Activated CD8-positive, alpha-beta memory T cell treated with anti-CD3 and anti-CD28 coated beads, Interleukin-2, amount 10 ng/mL, durations not matched to agents 7 days and 5 days (primary cell): ENCODE measurements at regions not wholly inside any gene's neighbourhood (a gene's known extent, or its start where the extent isn't known, plus 50 kb on each side); places are given as distances from the start of the nearest gene placed in this dataset.

Experiments used
- ATAC-seq: fragments of 150-1000 bp; cut with Tn5 transposase; one replicate; pipeline ENCODE4 v1.10.0; 2021; ENCODE audit warnings: moderate library complexity
- CTCF ChIA-PET: fragments of 350-600 bp; sonication (Branson Sonifier 250); formaldehyde crosslinking; loops from one replicate; lab custom pipeline; 2021; ENCODE audit warnings: antibody characterized with exemption; lab: Charles Lee
- DNase-seq: peaks from one replicate; pipeline ENCODE4 v3.0.0-alpha.2; 2020
- H3K27ac Mint-ChIP-seq: one replicate; pipeline ENCODE4 v1.8.0; 2021; ENCODE audit warnings: mild to moderate bottlenecking, mixed read lengths
- H3K27me3 Mint-ChIP-seq: one replicate; pipeline ENCODE4 v1.8.0; 2021; ENCODE audit warnings: mixed read lengths
- H3K36me3 Mint-ChIP-seq: one replicate; pipeline ENCODE4 v1.8.0; 2021; ENCODE audit warnings: mild to moderate bottlenecking, mixed read lengths
- H3K4me1 Mint-ChIP-seq: one replicate; pipeline ENCODE4 v1.8.0; 2021; ENCODE audit warnings: mixed read lengths
- H3K4me3 Mint-ChIP-seq: one replicate; pipeline ENCODE4 v1.8.0; 2021; ENCODE audit warnings: mild to moderate bottlenecking, moderate library complexity, mixed read lengths
- H3K9me3 Mint-ChIP-seq: one replicate; pipeline ENCODE4 v1.8.0; 2022; ENCODE audit warnings: low read depth, mixed read lengths

DNA sequence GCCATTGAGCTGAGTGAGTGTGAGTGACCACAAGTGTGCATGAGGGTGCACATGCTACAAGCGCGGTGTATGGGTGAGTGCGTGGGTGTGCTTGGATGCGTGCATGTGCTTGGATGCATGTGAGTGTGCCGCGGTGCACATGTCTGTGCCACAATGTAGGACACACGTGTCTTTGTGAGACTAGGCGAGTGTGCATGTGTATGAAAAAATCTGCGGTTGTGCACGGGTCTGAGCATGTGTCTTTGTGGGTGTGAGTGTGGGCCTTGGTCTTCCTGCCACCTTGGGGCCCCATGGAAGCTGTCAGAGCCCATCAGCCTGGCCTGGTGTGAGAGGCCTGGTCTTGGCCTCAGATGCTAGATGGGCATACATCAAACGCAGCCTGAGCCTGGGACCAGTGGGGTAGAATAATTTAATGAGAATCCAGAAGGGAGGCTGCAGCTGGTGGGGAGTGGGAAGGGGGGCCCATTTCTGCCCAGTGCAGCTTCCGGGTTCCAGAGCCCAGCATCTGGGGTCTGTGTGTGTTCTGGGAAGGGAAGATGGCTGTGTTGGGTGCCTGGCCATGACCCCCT lies 103.9 kb upstream of the SLC2A1 start:
- no peak for ATAC-seq
- peaks cover 26% of the 10 kb centered on the region for H3K4me1 Mint-ChIP-seq
- H3K27ac Mint-ChIP-seq: no peak overlapping the region
- no peak overlapping the region for H3K4me3 Mint-ChIP-seq
- no peak for DNase-seq
- H3K36me3 Mint-ChIP-seq: peaks cover 3% of the 10 kb centered on the region
- peaks cover 7% of the 10 kb centered on the region for H3K27me3 Mint-ChIP-seq
- CTCF ChIA-PET: interaction anchor here (1.1 to 2.7 kb wide), 2 partner anchors 11 to 150 kb away, joined by 4 to 15 read pairs; no protein-coding TSS in a partner anchor
- no peaks in the 10 kb centered on the region for H3K9me3 Mint-ChIP-seq

DNA sequence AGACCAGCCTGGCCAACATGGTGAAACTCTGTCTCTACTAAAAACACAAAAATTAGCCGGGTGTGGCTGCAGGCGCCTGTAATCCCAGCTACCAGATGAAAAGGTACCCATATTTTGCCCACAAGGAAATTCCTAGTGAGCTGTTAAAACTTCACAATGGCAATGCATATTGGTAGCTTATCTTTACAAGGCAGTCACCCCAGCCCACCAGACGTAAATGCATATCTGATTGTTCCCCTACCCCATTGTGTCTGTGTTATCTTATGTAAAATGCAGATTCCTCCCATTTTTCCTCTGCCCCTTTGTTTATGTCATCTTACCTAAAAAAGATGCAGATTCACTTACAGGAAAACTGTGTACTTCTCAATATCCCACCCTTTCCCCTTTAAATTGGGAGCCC lies 103.1 kb upstream of the SLC2A1 start:
- peaks cover 27% of the 10 kb centered on the region for H3K4me1 Mint-ChIP-seq
- no peaks in the 10 kb centered on the region for H3K9me3 Mint-ChIP-seq
- no peak for DNase-seq
- no peak overlapping the region for H3K4me3 Mint-ChIP-seq
- ATAC-seq: no peak
- H3K27me3 Mint-ChIP-seq: peaks cover 4% of the 10 kb centered on the region
- CTCF ChIA-PET: interaction anchor here (0.7 to 2.7 kb wide), 3 partner anchors 12 to 148 kb away, joined by 3 to 15 read pairs (median 3); no protein-coding TSS in a partner anchor
- no peak overlapping the region for H3K27ac Mint-ChIP-seq
- peaks cover 3% of the 10 kb centered on the region for H3K36me3 Mint-ChIP-seq

DNA sequence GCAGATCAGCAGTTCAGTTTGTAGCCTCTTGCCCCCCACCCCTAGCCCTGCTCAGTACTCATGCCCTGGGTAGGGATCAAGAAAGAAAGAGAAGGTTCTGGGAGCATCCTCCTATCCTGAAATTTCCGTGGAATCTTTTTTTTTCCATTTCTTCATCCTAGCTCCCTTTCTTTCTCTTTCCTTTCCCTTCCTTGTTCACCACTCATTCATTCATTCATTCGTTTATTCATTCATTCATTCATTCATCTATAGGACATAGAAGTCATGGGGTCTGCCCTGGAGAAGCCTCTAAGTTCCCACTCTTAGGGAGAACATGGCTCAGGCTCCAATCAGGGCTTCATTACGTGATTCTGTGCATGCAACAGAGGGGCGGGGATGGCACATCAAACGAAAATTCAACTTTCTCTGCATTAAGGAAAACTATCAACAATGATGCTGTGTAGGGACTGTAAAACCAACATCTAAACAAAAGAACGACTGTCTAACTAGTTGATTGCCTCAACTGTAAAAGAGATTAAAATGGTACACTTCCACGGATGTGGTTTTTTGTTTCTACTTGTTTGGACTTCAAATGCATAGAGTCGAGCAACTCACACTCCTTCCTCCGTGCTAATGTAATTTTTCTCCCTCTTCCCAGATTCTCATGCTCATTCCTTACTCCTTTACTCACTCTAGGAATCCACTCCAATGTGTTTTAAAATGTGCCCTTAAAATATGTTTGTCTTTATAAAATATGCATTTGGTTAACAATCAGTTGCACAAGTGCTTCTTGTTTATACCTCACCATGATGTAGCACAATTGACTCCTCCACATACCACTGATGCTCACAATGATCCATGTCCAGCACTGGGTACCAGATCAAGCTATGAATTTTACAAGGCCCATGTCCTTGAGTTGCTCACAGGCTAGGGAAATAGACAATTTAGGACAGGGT lies 101.2 kb upstream of the SLC2A1 start:
- ATAC-seq: no peak
- Mint-ChIP-seq H3K4me3 (no peak overlapping the region), H3K36me3 (peaks cover 3% of the 10 kb centered on the region), H3K4me1 (peaks cover 29% of the 10 kb centered on the region), H3K27me3 (peaks cover 4% of the 10 kb centered on the region), H3K9me3 (no peaks in the 10 kb centered on the region), H3K27ac (no peak overlapping the region)
- CTCF ChIA-PET: interaction anchor here (0.7 to 2.7 kb wide), 4 partner anchors 14 to 137 kb away, joined by 3 to 15 read pairs (median 6); no protein-coding TSS in a partner anchor
- DNase-seq: no peak

DNA sequence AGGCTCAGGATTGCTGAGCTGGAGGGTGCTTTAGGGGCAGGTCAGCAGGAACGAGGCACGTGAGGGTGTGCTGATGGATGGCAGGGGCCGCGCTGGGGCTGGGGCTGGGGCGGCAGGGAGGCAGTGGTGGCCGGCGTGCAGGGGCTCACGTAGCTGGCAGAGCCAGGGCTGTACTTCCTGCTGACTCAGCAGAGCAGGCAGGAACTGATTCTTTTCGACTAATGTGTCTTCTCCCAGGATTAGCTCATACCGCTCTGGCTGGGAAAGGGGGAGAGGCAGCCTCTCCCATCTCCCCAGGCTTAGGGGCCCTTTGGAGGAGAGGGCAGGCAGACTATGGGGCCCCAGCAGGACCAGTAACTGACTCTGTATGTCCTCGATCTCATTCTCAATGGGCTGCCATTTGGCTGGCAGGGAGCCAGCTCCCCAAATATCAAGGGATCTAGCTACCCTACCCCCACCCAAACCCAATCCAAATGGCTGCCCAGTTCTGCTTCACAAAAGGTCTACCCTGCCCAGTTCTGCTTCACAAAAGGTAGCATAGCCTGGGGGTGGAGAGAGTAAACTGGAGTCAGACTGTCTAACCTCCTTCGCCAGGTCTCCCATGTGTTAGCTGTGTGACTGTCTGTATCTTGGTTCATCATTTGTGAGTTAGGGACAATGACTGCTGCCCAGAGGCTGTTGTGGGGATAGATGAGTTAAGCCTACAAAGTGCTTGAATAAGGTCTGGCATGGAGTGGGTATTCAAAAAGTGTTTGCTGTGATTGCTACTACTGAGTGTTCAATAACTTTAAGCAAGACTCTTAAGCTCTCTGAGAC lies 100.1 kb upstream of the SLC2A1 start:
- CTCF ChIA-PET: interaction anchor here (0.7 to 2.1 kb wide), 4 partner anchors 15 to 145 kb away, joined by 3 to 8 read pairs (median 6); no protein-coding TSS in a partner anchor
- peaks cover 4% of the 10 kb centered on the region for H3K27me3 Mint-ChIP-seq
- peak overlapping the region; percentile 68 for H3K27ac Mint-ChIP-seq
- no peaks in the 10 kb centered on the region for H3K9me3 Mint-ChIP-seq
- DNase-seq (peak; percentile 50), ATAC-seq (peak; percentile 53)
- H3K4me3 Mint-ChIP-seq: no peak overlapping the region
- peaks cover 29% of the 10 kb centered on the region for H3K4me1 Mint-ChIP-seq
- H3K36me3 Mint-ChIP-seq: peaks cover 3% of the 10 kb centered on the region

DNA sequence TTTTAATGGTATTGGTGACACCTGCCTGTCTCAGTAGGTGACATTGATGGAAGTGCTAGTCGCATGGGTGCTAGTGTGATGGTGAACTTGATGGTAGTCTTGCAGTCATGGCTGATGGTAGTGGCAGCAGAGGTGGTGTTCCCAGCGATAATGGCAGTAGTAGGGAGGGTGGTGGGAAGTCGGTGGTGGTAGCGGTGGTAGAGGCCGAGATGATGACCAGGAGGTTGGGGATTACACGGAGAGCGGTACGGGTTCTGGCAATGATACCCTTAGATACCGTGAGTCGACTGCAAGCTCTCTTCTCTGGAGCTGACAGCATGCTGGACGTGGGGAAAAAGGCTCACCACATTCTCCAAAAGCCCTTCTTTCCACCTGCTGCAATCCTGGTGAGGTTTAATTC lies 99.4 kb upstream of the SLC2A1 start:
- peaks cover 3% of the 10 kb centered on the region for H3K36me3 Mint-ChIP-seq
- peaks cover 4% of the 10 kb centered on the region for H3K27me3 Mint-ChIP-seq
- no peak overlapping the region for H3K4me3 Mint-ChIP-seq
- no peaks in the 10 kb centered on the region for H3K9me3 Mint-ChIP-seq
- DNase-seq (no peak), ATAC-seq (no peak)
- H3K27ac Mint-ChIP-seq: peak overlapping the region; percentile 68
- peaks cover 29% of the 10 kb centered on the region for H3K4me1 Mint-ChIP-seq
- CTCF ChIA-PET: interaction anchor here (1.6 to 2.1 kb wide), 3 partner anchors 16 to 145 kb away, joined by 5 to 8 read pairs (median 8); no protein-coding TSS in a partner anchor

DNA sequence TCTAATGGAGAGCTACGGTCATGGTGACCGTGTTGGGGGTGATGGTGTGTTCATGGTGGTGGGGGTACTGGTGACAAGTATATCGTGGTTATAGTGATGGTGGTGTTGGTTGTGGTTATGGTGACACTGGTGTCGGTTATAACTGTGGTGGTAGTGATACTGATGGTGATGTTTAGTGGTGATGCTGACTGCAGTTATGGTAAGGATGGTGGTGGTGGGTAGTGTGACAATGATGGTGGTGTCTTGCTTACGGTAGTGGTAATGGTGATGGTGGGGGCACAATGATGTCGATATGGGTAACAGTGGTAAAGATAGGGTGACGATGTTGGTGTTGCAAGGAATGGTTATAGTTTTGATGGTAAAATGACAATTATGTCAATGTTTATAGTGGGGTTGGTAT lies 98.9 kb upstream of the SLC2A1 start:
- Mint-ChIP-seq H3K4me1 (peaks cover 27% of the 10 kb centered on the region), H3K36me3 (peaks cover 3% of the 10 kb centered on the region), H3K27me3 (peaks cover 4% of the 10 kb centered on the region), H3K9me3 (no peaks in the 10 kb centered on the region), H3K4me3 (no peak overlapping the region), H3K27ac (peak overlapping the region; percentile 2)
- CTCF ChIA-PET: interaction anchor here (2.1 kb wide), 1 partner anchor 144 kb away, joined by 8 read pairs; no protein-coding TSS in a partner anchor
- DNase-seq: no peak
- no peak for ATAC-seq

DNA sequence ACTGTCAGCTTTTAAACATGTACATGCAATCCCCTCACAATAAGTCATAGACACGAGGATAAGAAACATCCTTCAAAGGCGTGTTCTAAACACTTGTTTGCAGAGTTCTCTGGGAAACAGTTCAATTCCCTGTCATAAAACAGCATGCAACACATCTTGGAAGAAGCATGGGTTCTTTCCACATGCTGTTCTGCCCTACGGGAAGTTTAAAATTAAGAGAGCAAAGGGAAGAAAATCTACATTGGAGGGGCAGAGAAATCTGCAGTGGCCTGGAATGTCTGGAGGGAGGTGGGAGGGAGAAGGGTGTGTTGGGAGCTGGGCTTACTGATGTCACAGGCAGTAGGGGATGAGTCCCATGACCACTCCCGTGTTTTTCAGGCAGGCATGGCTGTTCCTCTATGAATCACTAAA lies 98.3 kb upstream of the SLC2A1 start:
- CTCF ChIA-PET: interaction anchor here (1.3 kb wide), 1 partner anchor 17 kb away, joined by 3 read pairs; no protein-coding TSS in a partner anchor
- peaks cover 4% of the 10 kb centered on the region for H3K27me3 Mint-ChIP-seq
- ATAC-seq: no peak

DNA sequence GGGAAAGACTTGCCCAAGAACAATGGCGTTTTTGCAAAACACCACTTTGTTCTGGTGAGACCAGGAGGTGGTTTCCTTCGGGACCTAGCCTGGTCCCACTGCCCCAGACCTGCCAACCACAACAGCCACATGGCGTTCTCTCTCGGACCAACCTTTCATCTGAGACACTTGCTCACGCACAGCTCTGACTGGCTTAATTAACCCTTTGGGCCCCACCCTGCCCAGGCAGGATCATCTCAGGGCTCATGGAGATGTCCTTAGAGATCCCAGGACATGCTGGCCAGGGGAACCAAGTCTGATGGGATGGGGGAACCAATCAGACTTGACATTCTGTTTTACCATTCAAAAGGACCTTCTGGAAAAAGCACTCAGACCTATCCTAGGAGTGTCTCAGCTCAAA lies 97.8 kb upstream of the SLC2A1 start:
- Mint-ChIP-seq H3K9me3 (no peaks in the 10 kb centered on the region), H3K4me1 (peaks cover 24% of the 10 kb centered on the region), H3K36me3 (peaks cover 3% of the 10 kb centered on the region), H3K4me3 (no peak overlapping the region), H3K27me3 (peaks cover 4% of the 10 kb centered on the region), H3K27ac (no peak overlapping the region)
- CTCF ChIA-PET: interaction anchor here (1.3 kb wide), 1 partner anchor 17 kb away, joined by 3 read pairs; no protein-coding TSS in a partner anchor
- DNase-seq: no peak
- ATAC-seq: no peak

More for the DNA sequence above, 98.3 kb upstream of the SLC2A1 start:
- Mint-ChIP-seq H3K36me3 (peaks cover 3% of the 10 kb centered on the region), H3K4me3 (no peak overlapping the region), H3K9me3 (no peaks in the 10 kb centered on the region), H3K4me1 (peaks cover 24% of the 10 kb centered on the region), H3K27ac (no peak overlapping the region)
- DNase-seq: no peak

DNA sequence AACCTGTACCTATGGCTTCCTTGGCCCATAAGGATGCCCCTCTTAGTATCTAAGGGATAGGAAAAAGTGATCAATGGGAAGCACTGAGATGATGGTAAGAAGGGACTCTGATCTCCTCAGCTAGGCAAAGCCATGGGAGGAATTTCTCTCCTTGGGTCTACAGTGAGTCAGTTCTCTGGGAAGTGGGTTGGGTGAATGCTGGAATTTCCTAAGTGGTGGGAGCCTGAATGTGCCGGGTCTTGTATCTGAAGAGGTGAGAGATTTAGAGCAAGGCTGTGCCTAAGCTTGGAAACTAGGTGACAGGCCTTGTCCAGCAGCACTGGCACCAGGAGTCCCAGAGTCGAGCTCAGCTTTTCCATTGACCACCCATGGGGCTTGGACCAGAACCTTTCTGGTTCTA lies 96.3 kb upstream of the SLC2A1 start:
- CTCF ChIA-PET: no interaction called here
- H3K36me3 Mint-ChIP-seq: peaks cover 3% of the 10 kb centered on the region
- no peak overlapping the region for H3K27ac Mint-ChIP-seq
- DNase-seq (no peak), ATAC-seq (no peak)
- H3K4me3 Mint-ChIP-seq: no peak overlapping the region
- no peaks in the 10 kb centered on the region for H3K9me3 Mint-ChIP-seq
- peaks cover 24% of the 10 kb centered on the region for H3K4me1 Mint-ChIP-seq
- peaks cover 13% of the 10 kb centered on the region for H3K27me3 Mint-ChIP-seq

DNA sequence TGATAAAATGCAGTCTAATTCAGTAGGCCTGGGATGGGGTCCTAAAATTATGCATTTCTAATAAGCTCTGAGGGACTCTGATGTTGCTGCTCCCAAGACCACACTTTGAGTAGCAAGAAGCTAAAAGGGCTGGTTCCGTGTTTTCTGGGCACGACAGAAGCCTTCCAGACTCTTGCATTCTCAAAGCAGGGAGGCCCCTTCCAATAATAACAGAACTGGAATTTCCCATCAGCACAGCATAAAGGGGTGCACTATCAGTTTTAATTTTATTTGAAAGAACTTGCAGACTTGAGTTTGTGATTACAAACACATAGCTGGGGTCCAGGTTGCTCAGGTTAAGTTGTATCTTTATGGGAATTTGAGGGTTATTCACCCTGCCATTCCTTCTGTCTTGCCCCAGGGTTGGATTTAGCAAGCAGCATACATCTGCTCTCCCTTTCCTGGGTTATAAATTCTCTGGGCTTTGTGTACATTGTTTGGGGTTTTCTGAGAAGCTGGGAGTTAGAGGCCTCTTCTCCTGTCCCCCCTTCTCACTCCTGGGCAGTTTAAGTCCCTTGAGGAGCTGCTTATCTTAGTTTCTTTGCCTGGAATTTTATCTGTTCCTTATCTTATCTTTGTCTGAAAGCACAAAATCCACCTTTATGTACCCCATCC lies 94.2 kb upstream of the SLC2A1 start:
- ATAC-seq (no peak), DNase-seq (no peak)
- no peak overlapping the region for H3K27ac Mint-ChIP-seq
- H3K4me3 Mint-ChIP-seq: no peak overlapping the region
- H3K27me3 Mint-ChIP-seq: peaks cover 12% of the 10 kb centered on the region
- H3K9me3 Mint-ChIP-seq: no peaks in the 10 kb centered on the region
- peaks cover 8% of the 10 kb centered on the region for H3K4me1 Mint-ChIP-seq
- CTCF ChIA-PET: no interaction called here
- peaks cover 3% of the 10 kb centered on the region for H3K36me3 Mint-ChIP-seq

DNA sequence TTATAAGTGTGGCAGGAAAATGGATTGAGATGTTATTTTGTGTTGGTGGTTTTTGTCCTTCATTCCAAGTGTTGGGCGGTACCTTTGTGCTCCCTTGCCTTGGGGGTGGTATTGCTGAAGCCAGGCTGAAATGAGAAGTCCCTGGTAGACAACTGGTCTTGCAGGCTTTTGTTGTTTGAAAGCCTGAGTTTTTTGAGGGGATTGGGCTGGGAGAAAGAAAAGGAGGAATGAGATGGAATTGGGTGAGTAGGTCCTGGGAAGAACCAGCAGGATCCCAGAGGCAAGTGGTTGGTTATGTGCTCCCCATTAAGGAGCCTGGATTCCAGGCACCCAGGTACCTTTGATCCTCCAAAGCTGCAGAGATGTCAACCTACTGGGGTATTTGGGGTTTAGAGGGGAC lies 93.7 kb upstream of the SLC2A1 start:
- CTCF ChIA-PET: no interaction called here
- no peak for ATAC-seq
- no peak overlapping the region for H3K27ac Mint-ChIP-seq

DNA sequence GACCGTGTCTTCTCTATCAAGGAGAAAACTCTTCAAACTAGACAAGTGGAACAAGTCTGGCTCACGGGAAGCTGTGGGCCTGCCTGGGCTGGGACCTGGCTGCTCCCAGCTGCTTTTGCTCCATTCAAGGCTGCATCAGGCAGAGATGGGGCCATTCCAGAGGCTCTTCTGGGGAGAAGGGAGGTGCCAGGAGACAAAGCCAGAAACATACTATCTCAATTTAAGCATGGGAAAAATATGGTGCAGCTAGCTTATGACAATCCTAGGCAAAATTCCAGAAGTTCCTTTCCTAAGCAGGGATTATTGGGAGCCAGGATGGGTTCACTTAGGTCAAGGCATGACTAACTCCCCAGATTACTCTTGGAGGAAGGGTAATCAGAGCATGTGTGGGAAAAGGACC lies 90.8 kb upstream of the SLC2A1 start:
- H3K4me3 Mint-ChIP-seq: no peak overlapping the region
- no peaks in the 10 kb centered on the region for H3K4me1 Mint-ChIP-seq
- H3K27me3 Mint-ChIP-seq: peaks cover 12% of the 10 kb centered on the region
- CTCF ChIA-PET: interaction anchor here (1.1 to 1.4 kb wide), 2 partner anchors 24 to 127 kb away, joined by 3 read pairs; no protein-coding TSS in a partner anchor
- H3K9me3 Mint-ChIP-seq: no peaks in the 10 kb centered on the region
- ATAC-seq (no peak), DNase-seq (no peak)
- H3K36me3 Mint-ChIP-seq: no peaks in the 10 kb centered on the region
- no peak overlapping the region for H3K27ac Mint-ChIP-seq

More for the DNA sequence above, 93.7 kb upstream of the SLC2A1 start:
- H3K36me3 Mint-ChIP-seq: no peaks in the 10 kb centered on the region
- no peak overlapping the region for H3K4me3 Mint-ChIP-seq
- no peak for DNase-seq
- H3K4me1 Mint-ChIP-seq: peaks cover 2% of the 10 kb centered on the region
- H3K27me3 Mint-ChIP-seq: peaks cover 12% of the 10 kb centered on the region
- no peaks in the 10 kb centered on the region for H3K9me3 Mint-ChIP-seq
